SK-N-MC (cell line): ENCODE measurements at regions not wholly inside any gene's neighbourhood (a gene's known extent, or its start where the extent isn't known, plus 50 kb on each side); places are given as distances from the start of the nearest gene placed in this dataset.

Experiments
- EZH2 ChIP-seq: fragments of 200-600 bp; sonication (generic); IDR thresholded peaks from one replicate; pipeline ENCODE4 v1.6.1; 2017; ENCODE audit warnings: antibody characterized with exemption
- POLR2AphosphoS5 ChIP-seq: IDR thresholded peaks from 2 replicates; pipeline ENCODE4 v1.6.1; 2012; ENCODE audit warnings: mild to moderate bottlenecking, low read depth, low read length, borderline replicate concordance

GRCh38 chr2:128726236-128726635 is 407.6 kb upstream of the HS6ST1 start:
- TF ChIP-seq EZH2 (no peak), POLR2AphosphoS5 (no peak)
